ENCODE measurements at regions not wholly inside any gene's neighbourhood (a gene's known extent, or its start where the extent isn't known, plus 50 kb on each side); places are given as distances from the start of the nearest gene placed in this dataset.
A peak's percentile ranks its signal among the peaks of the same experiment; 100 is the strongest.

- Histone ChIP-seq H2BK20ac (ENCODE audit: low read length) (no peak overlapping the region), H2BK15ac (ENCODE audit: low read length) (no peak overlapping the region), H3K27ac (ENCODE audit: low read depth, low read length) (no peak overlapping the region), H3K9me3 (ENCODE audit: insufficient read depth in 2 of 2, low read depth in 1 of 2, low read length in 1 of 2) (no peaks in the 10 kb centered on the region), H3K23ac (ENCODE audit: insufficient read length) (no peak overlapping the region), H3K27me3 (replicated peaks in 1 of 4; ENCODE audit: control insufficient read depth in 3 of 4, extremely low read depth in 1 of 4, insufficient read depth in 3 of 4, low read length in 3 of 4) (no peaks in the 10 kb centered on the region), H3K4me1 (replicated peaks in 1 of 4; ENCODE audit: control insufficient read depth in 3 of 4, insufficient read depth in 4 of 4, low read length in 3 of 4) (no peaks in the 10 kb centered on the region), H3K56ac (replicated peaks; ENCODE audit: insufficient read length, low read depth, low read length) (no peak overlapping the region), H3K36me3 (ENCODE audit: control insufficient read depth in 2 of 4, insufficient read depth in 4 of 4, low read length in 3 of 4) (no peaks in the 10 kb centered on the region), H3K14ac (ENCODE audit: insufficient read length) (no peak overlapping the region), H2AFZ (ENCODE audit: low read length) (peak overlapping the region; percentile 67; the same call in 1 of the 2 replicates), H3K23me2 (ENCODE audit: low read depth, low read length) (no peaks in the 10 kb centered on the region; the same call in 1 of the 2 replicates), H2AK5ac (ENCODE audit: low read depth, low read length) (no peak overlapping the region), H4K91ac (replicated peaks; ENCODE audit: insufficient read length, low read length) (no peak overlapping the region), H3K79me2 (ENCODE audit: control insufficient read depth in 1 of 2, insufficient read depth in 2 of 2, low read length in 2 of 2) (no peaks in the 10 kb centered on the region), H3K4me2 (ENCODE audit: insufficient read depth in 1 of 2, low read depth in 2 of 2, low read length in 2 of 2) (no peak overlapping the region), H3K79me1 (ENCODE audit: low read depth, low read length) (no peaks in the 10 kb centered on the region), H4K8ac (ENCODE audit: extremely low read depth, insufficient read depth, low read length) (no peak overlapping the region), H2BK12ac (ENCODE audit: low read depth, low read length) (no peak overlapping the region), H3K4me3 (ENCODE audit: extremely low read depth in 1 of 4, insufficient read depth in 2 of 4, low read depth in 3 of 4, low read length in 4 of 4) (no peak overlapping the region), H3K9ac (replicated peaks in 1 of 4; ENCODE audit: extremely low read depth in 1 of 4, low read depth in 3 of 4, low read length in 3 of 4) (no peak overlapping the region), H3K4ac (replicated peaks; ENCODE audit: insufficient read length, low read depth, low read length) (no peak overlapping the region), H4K20me1 (replicated peaks in 1 of 2; ENCODE audit: control insufficient read depth in 1 of 2, insufficient read depth in 2 of 2, low read length in 2 of 2) (no peaks in the 10 kb centered on the region), H2BK5ac (ENCODE audit: low read depth, low read length) (no peak overlapping the region), H3K18ac (ENCODE audit: extremely low read depth, low read length) (no peak overlapping the region), H4K5ac (ENCODE audit: insufficient read length, low read depth, low read length) (no peak overlapping the region), H2BK120ac (replicated peaks; ENCODE audit: low read depth, low read length) (no peak overlapping the region)
- DNase-seq (ENCODE audit: low read depth in 1 of 2, low spot score in 2 of 2) (no peak), FAIRE-seq (no peak)
- ChIA-PET POLR2A (ENCODE audit: partially characterized antibody) (no interaction called here), CTCF (ENCODE audit: partially characterized antibody) (no interaction called here)
- 86% methylated on average over 7 of the region's 7 CpGs; no CpG with 5 or more reads in 1 of the 2 experiments for WGBS, 2 experiments (ENCODE audit: extremely low coverage in 1 of 2, insufficient coverage in 1 of 2, insufficient read length in 1 of 2, insufficient replicate concordance in 2 of 2, low coverage in 1 of 2, low lambda C conversion rate in 2 of 2, missing lambda C conversion rate in 1 of 2)
- TF ChIP-seq YY1 (IDR thresholded peaks at IDR 0.05; ENCODE audit: low read depth, low read length): no peak
- no peak for TF ChIP-seq TAF7 (optimal IDR thresholded peaks at IDR 0.05; ENCODE audit: borderline replicate concordance, low read depth, low read length)
- no peak for TF ChIP-seq SAP30 (IDR thresholded peaks at IDR 0.05; ENCODE audit: insufficient read depth, insufficient replicate concordance, low read length)
- TF ChIP-seq EZH2 (IDR thresholded peaks at IDR 0.05; ENCODE audit: low read depth, low read length, severe bottlenecking): no peak
- no peak for TF ChIP-seq E2F6 (IDR thresholded peaks at IDR 0.05)
- no peak for TF ChIP-seq SIX5 (IDR thresholded peaks at IDR 0.05; ENCODE audit: low read depth, low read length)
- no peak for TF ChIP-seq SUZ12 (IDR thresholded peaks at IDR 0.05; ENCODE audit: low read length)
- no peak for TF ChIP-seq RNF2 (IDR thresholded peaks at IDR 0.05; ENCODE audit: borderline replicate concordance, low read depth, low read length, missing control alignments, poor library complexity, severe bottlenecking)
- TF ChIP-seq KDM5A (IDR thresholded peaks at IDR 0.05; ENCODE audit: low read length): no peak
Observed at GRCh38 chr2:65877331-65878010, 445.1 kb upstream of the SPRED2 start.
